Epithelial cell of esophagus (primary cell): ENCODE measurements at regions not wholly inside any gene's neighbourhood (a gene's known extent, or its start where the extent isn't known, plus 50 kb on each side); places are given as distances from the start of the nearest gene placed in this dataset.
"Not testable (repeated sequence)": the region's sequence is repeated elsewhere in the genome, so short reads cannot be mapped to it uniquely, and the experiment has no call there.

ENCODE experiments used
- DNase-seq: peaks from one replicate; pipeline ENCODE4 v3.0.0; 2010; ENCODE audit warnings: low read depth
- H3K4me3 ChIP-seq: 2 replicates; pipeline ENCODE4 v1.5.1; 2011; ENCODE audit warnings: mild to moderate bottlenecking, low read length, control low read depth
- CTCF ChIP-seq: IDR thresholded peaks from 2 replicates; pipeline ENCODE4 v1.5.1; 2011; ENCODE audit warnings: low read depth, mild to moderate bottlenecking, low read length, control low read depth, inconsistent platforms; ENCODE audit not compliant: insufficient read depth; ENCODE audit errors: missing control alignments

- no peak for TF ChIP-seq CTCF
- DNase-seq: no peak
These were observed 1344.9 kb downstream of the GATA3 start for GRCh38 chr10:9399275-9399983.

GRCh38 chr10:9402067-9402466 is 1347.6 kb downstream of the GATA3 start:
- not testable (repeated sequence) for H3K4me3 ChIP-seq, DNase-seq

More at GRCh38 chr10:9399275-9399983, 1344.9 kb downstream of the GATA3 start:
- no peak overlapping the region for H3K4me3 ChIP-seq

GRCh38 chr10:9402507-9403195 is 1348.2 kb downstream of the GATA3 start:
- H3K4me3 ChIP-seq: not testable (repeated sequence)

DNA sequence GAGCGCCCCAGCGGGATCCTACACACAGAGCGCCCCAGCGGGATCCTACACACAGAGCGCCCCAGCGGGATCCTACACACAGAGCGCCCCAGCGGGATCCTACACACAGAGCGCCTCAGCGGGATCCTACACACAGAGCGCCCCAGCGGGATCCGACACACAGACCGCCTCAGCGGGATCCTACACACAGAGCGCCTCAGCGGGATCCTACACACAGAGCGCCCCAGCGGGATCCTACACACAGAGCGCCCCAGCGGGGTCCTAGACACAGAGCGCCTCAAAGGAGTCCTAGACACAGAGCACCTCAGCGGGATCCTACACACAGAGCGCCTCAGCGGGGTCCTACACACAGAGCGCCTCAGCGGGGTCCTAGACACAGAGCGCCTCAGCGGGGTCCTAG is 1352.7 kb downstream of the GATA3 start:
- not testable (repeated sequence) for H3K4me3 ChIP-seq, DNase-seq

More at GRCh38 chr10:9402507-9403195, 1348.2 kb downstream of the GATA3 start:
- not testable (repeated sequence) for DNase-seq

DNA sequence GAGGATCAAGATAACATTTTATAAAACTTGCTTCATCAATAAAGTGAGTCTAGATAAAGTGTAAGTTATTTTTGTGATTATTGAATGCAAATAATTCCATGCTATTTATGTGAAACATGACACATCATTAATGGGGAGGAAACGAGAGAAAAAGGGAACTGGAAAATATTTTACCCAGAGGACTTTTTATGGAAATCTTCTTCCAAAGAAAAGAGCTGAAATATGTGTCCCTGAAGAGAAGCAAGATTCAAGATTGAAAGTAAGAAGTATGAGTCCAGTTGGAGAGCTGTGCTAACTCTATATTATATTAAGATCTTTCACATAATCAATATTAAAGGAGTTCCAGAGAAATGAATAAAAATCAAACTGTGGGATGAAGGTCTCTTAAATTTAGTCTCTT is 1361.8 kb downstream of the GATA3 start:
- H3K4me3 ChIP-seq: no peak overlapping the region
- no peak for TF ChIP-seq CTCF
- no peak for DNase-seq

DNA sequence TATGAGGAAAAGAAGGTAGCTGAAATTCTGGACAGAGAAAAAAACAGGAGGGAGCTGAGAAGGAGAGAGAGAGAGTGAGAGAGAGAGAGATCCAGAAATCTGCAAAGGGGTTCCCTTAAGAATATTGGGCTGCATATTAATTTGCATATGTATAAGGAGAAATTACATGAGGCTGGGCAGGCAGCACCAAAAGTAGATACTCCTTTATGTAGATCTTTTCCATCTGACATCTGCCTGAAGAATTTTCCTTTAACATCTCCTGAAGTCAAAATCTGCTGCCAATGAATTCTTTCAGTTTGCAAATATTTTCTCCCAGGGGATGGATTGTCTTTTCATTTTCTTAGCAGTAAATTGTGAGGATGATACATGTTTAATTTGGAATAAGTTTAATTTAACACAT is 1365.3 kb downstream of the GATA3 start:
- DNase-seq: no peak
- H3K4me3 ChIP-seq: no peak overlapping the region
- no peak for TF ChIP-seq CTCF

DNA sequence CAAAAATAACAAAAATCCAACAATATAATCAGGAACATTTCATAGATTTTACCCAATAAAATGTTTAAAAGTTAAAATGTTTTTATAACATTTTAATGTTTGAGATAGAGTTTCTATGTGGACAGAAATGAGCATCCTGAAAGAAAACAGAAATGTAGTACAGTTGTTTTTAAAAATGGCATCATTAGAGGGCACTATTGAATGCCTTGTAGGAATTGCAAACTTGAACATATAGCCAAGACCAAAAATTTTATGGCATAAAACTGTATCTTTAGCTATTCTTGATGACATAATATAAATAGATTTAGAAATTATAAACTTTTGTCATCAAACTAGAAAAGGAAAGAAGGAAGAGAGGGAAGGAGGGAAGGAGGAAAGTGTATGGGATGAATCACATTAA is 1372.7 kb downstream of the GATA3 start:
- TF ChIP-seq CTCF: no peak
- no peak overlapping the region for H3K4me3 ChIP-seq
- DNase-seq: no peak

DNA sequence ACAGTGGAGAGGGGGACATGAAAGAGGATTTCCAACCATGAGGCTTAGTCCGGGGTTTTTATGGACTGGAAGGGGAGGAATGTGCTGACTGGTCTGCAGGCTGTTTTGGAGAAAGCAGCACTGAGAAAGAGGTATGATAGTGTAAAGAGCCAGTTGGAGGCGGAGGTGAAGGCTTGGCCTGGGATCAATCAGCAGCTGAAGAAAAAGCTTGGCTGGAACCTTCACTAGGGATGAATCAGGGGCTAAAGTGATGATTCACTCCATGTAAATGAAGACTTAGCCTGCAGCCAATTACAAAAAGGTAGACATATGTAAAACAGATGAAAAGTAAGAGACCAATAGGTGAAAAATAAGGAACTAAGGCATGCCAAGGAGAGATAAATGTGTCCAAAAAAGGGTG is 1382.6 kb downstream of the GATA3 start:
- no peak overlapping the region for H3K4me3 ChIP-seq
- TF ChIP-seq CTCF: no peak
- peak; percentile 17 for DNase-seq
